GM12891 (cell line): ENCODE measurements at regions not wholly inside any gene's neighbourhood (a gene's known extent, or its start where the extent isn't known, plus 50 kb on each side); places are given as distances from the start of the nearest gene placed in this dataset.

Experiments used
- PAX5 ChIP-seq: IDR thresholded peaks from 2 replicates; pipeline ENCODE4 v1.6.1; 2011; ENCODE audit warnings: low read length, moderate library complexity, mild to moderate bottlenecking; ENCODE audit not compliant: insufficient read depth, severe bottlenecking
- POLR2A ChIP-seq: IDR thresholded peaks from 2 replicates; pipeline ENCODE4 v1.6.1; 2011; ENCODE audit warnings: low read depth, low read length, control low read depth
- POLR2AphosphoS5 ChIP-seq: IDR thresholded peaks from 2 replicates; pipeline ENCODE4 v1.6.1; 2011; ENCODE audit warnings: low read depth, low read length, control low read depth
- TAF1 ChIP-seq: IDR thresholded peaks from 2 replicates; pipeline ENCODE4 v1.6.1; 2011; ENCODE audit warnings: low read depth, low read length, control low read depth

DNA sequence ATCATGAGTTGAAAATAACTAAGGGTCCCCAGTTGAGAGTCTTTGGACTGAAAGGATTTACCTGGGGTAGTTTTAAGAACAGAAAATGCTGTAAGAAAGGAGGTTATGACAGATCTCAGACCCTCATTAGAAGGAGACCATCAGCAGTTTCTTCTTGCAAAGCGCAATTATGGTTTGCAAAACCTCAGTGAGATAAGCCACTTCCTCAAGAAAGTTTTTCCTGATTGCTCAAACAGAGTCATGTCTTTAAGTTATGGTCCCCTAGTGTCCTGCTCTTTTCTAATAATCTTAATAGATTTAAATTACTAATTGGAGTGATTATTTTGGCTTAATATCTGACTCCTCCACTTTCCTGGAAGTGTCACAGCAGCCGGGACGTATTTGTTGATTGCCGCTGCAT lies 293.2 kb upstream of the KLF4 start:
- TF ChIP-seq POLR2A, result no peak
- no peak for TF ChIP-seq POLR2AphosphoS5
- TF ChIP-seq TAF1, result no peak
- TF ChIP-seq PAX5, result no peak
